ENCODE measurements at regions not wholly inside any gene's neighbourhood (a gene's known extent, or its start where the extent isn't known, plus 50 kb on each side); places are given as distances from the start of the nearest gene placed in this dataset.

- H3K9ac ChIP-seq = no peak overlapping the region
- H3K27me3 ChIP-seq (ENCODE audit: control insufficient read depth, insufficient read depth, low read length) = no peaks in the 10 kb centered on the region
- H3K4me1 ChIP-seq = no peaks in the 10 kb centered on the region
- TF ChIP-seq, protein P1, sequence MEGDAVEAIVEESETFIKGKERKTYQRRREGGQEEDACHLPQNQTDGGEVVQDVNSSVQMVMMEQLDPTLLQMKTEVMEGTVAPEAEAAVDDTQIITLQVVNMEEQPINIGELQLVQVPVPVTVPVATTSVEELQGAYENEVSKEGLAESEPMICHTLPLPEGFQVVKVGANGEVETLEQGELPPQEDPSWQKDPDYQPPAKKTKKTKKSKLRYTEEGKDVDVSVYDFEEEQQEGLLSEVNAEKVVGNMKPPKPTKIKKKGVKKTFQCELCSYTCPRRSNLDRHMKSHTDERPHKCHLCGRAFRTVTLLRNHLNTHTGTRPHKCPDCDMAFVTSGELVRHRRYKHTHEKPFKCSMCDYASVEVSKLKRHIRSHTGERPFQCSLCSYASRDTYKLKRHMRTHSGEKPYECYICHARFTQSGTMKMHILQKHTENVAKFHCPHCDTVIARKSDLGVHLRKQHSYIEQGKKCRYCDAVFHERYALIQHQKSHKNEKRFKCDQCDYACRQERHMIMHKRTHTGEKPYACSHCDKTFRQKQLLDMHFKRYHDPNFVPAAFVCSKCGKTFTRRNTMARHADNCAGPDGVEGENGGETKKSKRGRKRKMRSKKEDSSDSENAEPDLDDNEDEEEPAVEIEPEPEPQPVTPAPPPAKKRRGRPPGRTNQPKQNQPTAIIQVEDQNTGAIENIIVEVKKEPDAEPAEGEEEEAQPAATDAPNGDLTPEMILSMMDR (IDR thresholded peaks at IDR 0.05) = no peak
- no peaks in the 10 kb centered on the region for H3K79me2 ChIP-seq
- no peak overlapping the region for H3K4me2 ChIP-seq (ENCODE audit: low read length)
- no peaks in the 10 kb centered on the region for H3K36me3 ChIP-seq (ENCODE audit: control insufficient read depth, insufficient read depth, low read length)
- no peaks in the 10 kb centered on the region for H3K9me3 ChIP-seq (ENCODE audit: control insufficient read depth, low read length)
- no peak overlapping the region for H3K4me3 ChIP-seq (ENCODE audit: low read depth, low read length)
- no peak overlapping the region for H2AFZ ChIP-seq
- H3K27ac ChIP-seq = no peak overlapping the region
Observed at GRCh38 chr6:25058441-25058840, 122.7 kb upstream of the RIPOR2 start.

- no peak overlapping the region for H3K4me3 ChIP-seq (ENCODE audit: low read depth, low read length)
- no peaks in the 10 kb centered on the region for H3K79me2 ChIP-seq
- TF ChIP-seq, protein P1 (IDR thresholded peaks at IDR 0.05) = no peak
- H3K9ac ChIP-seq = no peak overlapping the region
- H3K4me2 ChIP-seq (ENCODE audit: low read length) = no peak overlapping the region
- no peaks in the 10 kb centered on the region for H3K4me1 ChIP-seq
- H3K27ac ChIP-seq = no peak overlapping the region
- no peaks in the 10 kb centered on the region for H3K36me3 ChIP-seq (ENCODE audit: control insufficient read depth, insufficient read depth, low read length)
- H3K27me3 ChIP-seq (ENCODE audit: control insufficient read depth, insufficient read depth, low read length) = no peaks in the 10 kb centered on the region
- no peak overlapping the region for H2AFZ ChIP-seq
- no peaks in the 10 kb centered on the region for H3K9me3 ChIP-seq (ENCODE audit: control insufficient read depth, low read length)
Observed at GRCh38 chr6:25058941-25059340, 123.2 kb upstream of the RIPOR2 start.

DNA sequence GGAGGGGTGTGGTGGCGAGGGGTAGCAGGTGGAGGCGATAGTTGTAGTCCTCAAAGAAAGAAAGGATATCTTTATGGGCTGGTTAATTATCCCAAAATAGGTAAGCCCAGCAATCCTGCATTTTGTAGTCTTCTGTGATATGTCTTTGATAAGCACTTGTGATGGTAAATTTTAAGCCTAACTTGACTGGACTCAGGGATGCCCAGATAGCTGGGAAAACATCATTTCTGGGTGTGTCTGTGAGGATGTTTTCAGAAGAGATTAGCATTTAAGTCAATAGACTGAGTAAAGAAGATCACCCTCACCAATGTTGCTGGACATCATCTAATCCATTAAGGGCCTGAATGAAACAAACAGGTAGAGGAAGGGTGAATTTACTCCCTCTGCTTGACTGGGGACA, 124.8 kb upstream of the RIPOR2 start:
- TF ChIP-seq, protein P1 (IDR thresholded peaks at IDR 0.05) = no peak
- H3K27me3 ChIP-seq (ENCODE audit: control insufficient read depth, insufficient read depth, low read length) = no peaks in the 10 kb centered on the region
- H3K27ac ChIP-seq = no peak overlapping the region
- no peak overlapping the region for H3K9ac ChIP-seq
- H3K4me3 ChIP-seq (ENCODE audit: low read depth, low read length) = no peak overlapping the region
- no peaks in the 10 kb centered on the region for H3K79me2 ChIP-seq
- no peak overlapping the region for H3K4me2 ChIP-seq (ENCODE audit: low read length)
- no peaks in the 10 kb centered on the region for H3K4me1 ChIP-seq
- H2AFZ ChIP-seq = no peak overlapping the region
- H3K36me3 ChIP-seq (ENCODE audit: control insufficient read depth, insufficient read depth, low read length) = no peaks in the 10 kb centered on the region
- no peaks in the 10 kb centered on the region for H3K9me3 ChIP-seq (ENCODE audit: control insufficient read depth, low read length)

DNA sequence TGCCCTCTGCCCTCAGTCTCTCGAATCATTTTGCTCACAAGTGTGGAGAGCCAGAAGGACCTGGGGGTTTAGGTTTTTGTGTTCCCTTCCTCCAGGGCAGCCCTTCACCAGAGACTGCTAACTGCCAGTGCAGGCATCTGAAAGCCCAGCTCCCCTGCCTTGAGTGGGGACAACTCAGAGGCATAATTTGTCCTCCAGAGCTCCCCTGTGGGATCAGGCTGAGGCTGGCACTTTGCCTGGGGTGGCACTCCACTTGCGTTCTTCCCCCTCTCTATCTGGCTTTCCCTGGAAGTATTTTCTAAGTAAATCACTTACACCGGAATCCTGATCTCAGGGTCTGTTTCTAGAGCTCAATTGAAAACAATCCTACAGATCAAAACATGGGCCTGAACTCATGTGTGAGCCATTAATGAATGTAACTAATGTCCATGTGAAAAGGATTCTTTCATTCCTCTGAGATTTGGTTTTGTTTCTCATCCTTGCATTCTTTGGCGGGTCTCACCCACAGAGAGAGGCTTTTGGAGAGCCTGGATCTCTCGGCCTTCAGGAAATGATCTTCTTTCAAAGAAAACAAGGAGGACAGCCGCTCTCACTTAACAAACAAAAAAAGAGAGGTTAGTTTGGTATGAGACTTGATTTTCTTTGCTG, 125.7 kb upstream of the RIPOR2 start:
- no peak overlapping the region for H3K4me2 ChIP-seq (ENCODE audit: low read length)
- TF ChIP-seq, protein P1 (IDR thresholded peaks at IDR 0.05) = no peak
- H3K27me3 ChIP-seq (ENCODE audit: control insufficient read depth, insufficient read depth, low read length) = no peaks in the 10 kb centered on the region
- no peaks in the 10 kb centered on the region for H3K9me3 ChIP-seq (ENCODE audit: control insufficient read depth, low read length)
- no peak overlapping the region for H3K27ac ChIP-seq
- H3K79me2 ChIP-seq = no peaks in the 10 kb centered on the region
- no peaks in the 10 kb centered on the region for H3K4me1 ChIP-seq
- no peak overlapping the region for H3K4me3 ChIP-seq (ENCODE audit: low read depth, low read length)
- no peak overlapping the region for H2AFZ ChIP-seq
- no peaks in the 10 kb centered on the region for H3K36me3 ChIP-seq (ENCODE audit: control insufficient read depth, insufficient read depth, low read length)
- no peak overlapping the region for H3K9ac ChIP-seq
